MG63 (cell line): ENCODE measurements at regions not wholly inside any gene's neighbourhood (a gene's known extent, or its start where the extent isn't known, plus 50 kb on each side); places are given as distances from the start of the nearest gene placed in this dataset.
"Not testable (repeated sequence)": the region's sequence is repeated elsewhere in the genome, so short reads cannot be mapped to it uniquely, and the experiment has no call there.

Experiments used
- DNase-seq: peaks from one replicate; pipeline ENCODE4 v3.0.0-alpha.2; 2020
- H3K27me3 ChIP-seq: fragments of 250-450 bp; sonication (Bioruptor Pico); 2 replicates; pipeline ENCODE4 v1.5.1; 2020; ENCODE audit warnings: mild to moderate bottlenecking, moderate library complexity
- H3K36me3 ChIP-seq: fragments of 250-450 bp; sonication (Bioruptor Pico); 2 replicates; pipeline ENCODE4 v1.5.1; 2020; ENCODE audit warnings: mild to moderate bottlenecking, moderate library complexity
- H3K4me3 ChIP-seq: fragments of 250-450 bp; sonication (Bioruptor Pico); 2 replicates; pipeline ENCODE4 v1.5.1; 2020; ENCODE audit warnings: mild to moderate bottlenecking, moderate library complexity
- H3K9me3 ChIP-seq: fragments of 250-450 bp; sonication (Bioruptor Pico); 2 replicates; pipeline ENCODE4 v1.5.1; 2020; ENCODE audit warnings: mild to moderate bottlenecking, moderate library complexity

GRCh38 chr4:188332265-188332664 lies 193.0 kb downstream of the TRIML1 start:
- H3K36me3 ChIP-seq: no peaks in the 10 kb centered on the region
- H3K4me3 ChIP-seq: no peak overlapping the region
- H3K27me3 ChIP-seq: no peaks in the 10 kb centered on the region
- no peak for DNase-seq
- no peaks in the 10 kb centered on the region for H3K9me3 ChIP-seq

GRCh38 chr4:188336891-188337290 lies 197.7 kb downstream of the TRIML1 start:
- H3K36me3 ChIP-seq: no peaks in the 10 kb centered on the region
- H3K9me3 ChIP-seq: no peaks in the 10 kb centered on the region
- no peak for DNase-seq
- H3K27me3 ChIP-seq: no peaks in the 10 kb centered on the region
- H3K4me3 ChIP-seq: no peak overlapping the region

GRCh38 chr4:188341428-188341827 lies 202.2 kb downstream of the TRIML1 start:
- Histone ChIP-seq H3K36me3 (no peaks in the 10 kb centered on the region), H3K9me3 (no peaks in the 10 kb centered on the region), H3K4me3 (no peak overlapping the region), H3K27me3 (no peaks in the 10 kb centered on the region)
- DNase-seq: no peak

- no peak for DNase-seq
- H3K36me3 ChIP-seq: no peaks in the 10 kb centered on the region
- H3K9me3 ChIP-seq: no peaks in the 10 kb centered on the region
- no peak overlapping the region for H3K4me3 ChIP-seq
- no peaks in the 10 kb centered on the region for H3K27me3 ChIP-seq
Observed at GRCh38 chr4:188346171-188346809, 207.0 kb downstream of the TRIML1 start.

GRCh38 chr4:188347339-188347738 lies 208.1 kb downstream of the TRIML1 start:
- no peak for DNase-seq
- H3K36me3 ChIP-seq: no peaks in the 10 kb centered on the region
- no peak overlapping the region for H3K4me3 ChIP-seq
- no peaks in the 10 kb centered on the region for H3K27me3 ChIP-seq
- H3K9me3 ChIP-seq: no peaks in the 10 kb centered on the region

- H3K4me3 ChIP-seq, DNase-seq, H3K36me3 ChIP-seq, H3K9me3 ChIP-seq, H3K27me3 ChIP-seq: not testable (repeated sequence)
Observed at GRCh38 chr4:188349569-188349968, 210.3 kb downstream of the TRIML1 start.

GRCh38 chr4:188363196-188363595 lies 224.0 kb downstream of the TRIML1 start:
- H3K9me3 ChIP-seq: no peaks in the 10 kb centered on the region
- H3K27me3 ChIP-seq: 0 out of 2 replicates have a peak, but pooled peaks cover 2% of the 10 kb centered on the region
- H3K36me3 ChIP-seq: no peaks in the 10 kb centered on the region
- H3K4me3 ChIP-seq: no peak overlapping the region
- no peak for DNase-seq

- Histone ChIP-seq H3K9me3 (no peaks in the 10 kb centered on the region), H3K4me3 (no peak overlapping the region), H3K36me3 (no peaks in the 10 kb centered on the region), H3K27me3 (no peaks in the 10 kb centered on the region)
- no peak for DNase-seq
Observed at GRCh38 chr4:188370777-188371176, 231.5 kb downstream of the TRIML1 start.

- no peaks in the 10 kb centered on the region for H3K9me3 ChIP-seq
- H3K4me3 ChIP-seq: no peak overlapping the region
- no peaks in the 10 kb centered on the region for H3K27me3 ChIP-seq
- H3K36me3 ChIP-seq: no peaks in the 10 kb centered on the region
- no peak for DNase-seq
Observed at GRCh38 chr4:188372058-188372457, 232.8 kb downstream of the TRIML1 start.

- no peak for DNase-seq
- no peak overlapping the region for H3K4me3 ChIP-seq
- H3K27me3 ChIP-seq: no peaks in the 10 kb centered on the region
- no peaks in the 10 kb centered on the region for H3K36me3 ChIP-seq
- H3K9me3 ChIP-seq: no peaks in the 10 kb centered on the region
Observed at GRCh38 chr4:188372829-188373228, 233.6 kb downstream of the TRIML1 start.

- Histone ChIP-seq H3K4me3 (no peak overlapping the region), H3K36me3 (no peaks in the 10 kb centered on the region), H3K27me3 (no peaks in the 10 kb centered on the region), H3K9me3 (no peaks in the 10 kb centered on the region; the same call in 1 of the 2 replicates)
- no peak for DNase-seq
Observed at GRCh38 chr4:188374871-188375270, 235.6 kb downstream of the TRIML1 start.

GRCh38 chr4:188377816-188378215 lies 238.6 kb downstream of the TRIML1 start:
- no peak for DNase-seq

GRCh38 chr4:188383180-188383579 lies 243.9 kb downstream of the TRIML1 start:
- no peak overlapping the region for H3K4me3 ChIP-seq
- no peaks in the 10 kb centered on the region for H3K27me3 ChIP-seq
- peaks cover 4% of the 10 kb centered on the region; the same call in 1 of the 2 replicates for H3K9me3 ChIP-seq
- no peaks in the 10 kb centered on the region for H3K36me3 ChIP-seq
- DNase-seq: no peak

More at GRCh38 chr4:188377816-188378215, 238.6 kb downstream of the TRIML1 start:
- no peaks in the 10 kb centered on the region for H3K36me3 ChIP-seq
- no peak overlapping the region for H3K4me3 ChIP-seq
- no peaks in the 10 kb centered on the region; the same call in 1 of the 2 replicates for H3K9me3 ChIP-seq
- no peaks in the 10 kb centered on the region for H3K27me3 ChIP-seq

- Histone ChIP-seq H3K36me3 (no peaks in the 10 kb centered on the region), H3K4me3 (no peak overlapping the region), H3K9me3 (peaks cover 4% of the 10 kb centered on the region; the same call in 1 of the 2 replicates), H3K27me3 (no peaks in the 10 kb centered on the region)
- DNase-seq: no peak
Observed at GRCh38 chr4:188387179-188387791, 248.0 kb downstream of the TRIML1 start.

GRCh38 chr4:188391349-188391748 lies 252.1 kb downstream of the TRIML1 start:
- not testable (repeated sequence) for H3K36me3 ChIP-seq, H3K4me3 ChIP-seq, DNase-seq

GRCh38 chr4:188396037-188396436 lies 256.8 kb downstream of the TRIML1 start:
- Histone ChIP-seq H3K9me3 (no peaks in the 10 kb centered on the region), H3K36me3 (no peaks in the 10 kb centered on the region), H3K4me3 (no peak overlapping the region), H3K27me3 (no peaks in the 10 kb centered on the region)
- no peak for DNase-seq

More at GRCh38 chr4:188391349-188391748, 252.1 kb downstream of the TRIML1 start:
- not testable (repeated sequence) for H3K9me3 ChIP-seq, H3K27me3 ChIP-seq

- H3K4me3 ChIP-seq: no peak overlapping the region
- H3K36me3 ChIP-seq: no peaks in the 10 kb centered on the region
- DNase-seq: no peak
- H3K9me3 ChIP-seq: peaks cover 5% of the 10 kb centered on the region
- H3K27me3 ChIP-seq: no peaks in the 10 kb centered on the region
Observed at GRCh38 chr4:188399834-188400233, 260.6 kb downstream of the TRIML1 start.

- Histone ChIP-seq H3K27me3 (no peaks in the 10 kb centered on the region), H3K9me3 (peaks cover 5% of the 10 kb centered on the region), H3K36me3 (no peaks in the 10 kb centered on the region), H3K4me3 (no peak overlapping the region)
- DNase-seq: no peak
Observed at GRCh38 chr4:188400451-188400850, 261.2 kb downstream of the TRIML1 start.
